Vagina (tissue), 2 donors: ENCODE measurements at regions not wholly inside any gene's neighbourhood (a gene's known extent, or its start where the extent isn't known, plus 50 kb on each side); places are given as distances from the start of the nearest gene placed in this dataset.
"Not testable (repeated sequence)": the region's sequence is repeated elsewhere in the genome, so short reads cannot be mapped to it uniquely, and the experiment has no call there.

Experiments
- DNase-seq, 2 donors: peaks; one replicate each; pipeline ENCODE4 v3.0.0-alpha.2; 2017; ENCODE audit errors: extremely low spot score in 2 of 2
- H3K27ac ChIP-seq: fragments of 200-600 bp; sonication (generic); one replicate; pipeline ENCODE4 v1.5.1; 2019
- H3K27me3 ChIP-seq: fragments of 200-600 bp; sonication (generic); one replicate; pipeline ENCODE4 v1.5.1; 2019
- H3K36me3 ChIP-seq, 2 donors: fragments of 200-600 bp; sonication (generic); one replicate each; pipeline ENCODE4 v1.5.1; 2017 to 2019
- H3K4me1 ChIP-seq: fragments of 200-600 bp; sonication (generic); one replicate; pipeline ENCODE4 v1.5.1; 2019
- H3K4me3 ChIP-seq, 2 donors: fragments of 200-600 bp; sonication (generic); 1 replicate in 1 of 2; 2 replicates in 1 of 2; pipeline ENCODE4 v1.5.1; 2016 to 2019
- H3K9me3 ChIP-seq: fragments of 200-600 bp; sonication (generic); one replicate; pipeline ENCODE4 v1.5.1; 2019
- POLR2A ChIP-seq, 2 donors: fragments of 450-650 bp; IDR thresholded peaks; one replicate each; pipeline ENCODE4 v1.6.1; 2017; ENCODE audit warnings: antibody characterized with exemption in 2 of 2, mild to moderate bottlenecking in 2 of 2, moderate library complexity in 2 of 2
- POLR2AphosphoS5 ChIP-seq, 2 donors: sonication (generic); formaldehyde crosslinking; IDR thresholded peaks; one replicate each; pipeline ENCODE4 v1.9.0; 2017; ENCODE audit warnings: antibody characterized with exemption in 2 of 2, mild to moderate bottlenecking in 2 of 2, low read depth in 1 of 2; ENCODE audit not compliant: insufficient read depth in 1 of 2
- intact Hi-C: fragments of 100-400 bp; cut with DNase I; formaldehyde crosslinking; loops from one replicate; pipeline ENCODE4 v1.15.1; 2023
- TF ChIP-seq, protein P1 (sequence below), 3 experiments: fragments of 450-650 bp in 2 of 3; fragments of 200-600 bp in 1 of 3; sonication (generic) in 1 of 3; IDR thresholded peaks; one replicate each; pipeline ENCODE4 v1.5.1; 2017 to 2019; ENCODE audit warnings: antibody characterized with exemption in 3 of 3, mild to moderate bottlenecking in 2 of 3, moderate library complexity in 2 of 3

DNA sequence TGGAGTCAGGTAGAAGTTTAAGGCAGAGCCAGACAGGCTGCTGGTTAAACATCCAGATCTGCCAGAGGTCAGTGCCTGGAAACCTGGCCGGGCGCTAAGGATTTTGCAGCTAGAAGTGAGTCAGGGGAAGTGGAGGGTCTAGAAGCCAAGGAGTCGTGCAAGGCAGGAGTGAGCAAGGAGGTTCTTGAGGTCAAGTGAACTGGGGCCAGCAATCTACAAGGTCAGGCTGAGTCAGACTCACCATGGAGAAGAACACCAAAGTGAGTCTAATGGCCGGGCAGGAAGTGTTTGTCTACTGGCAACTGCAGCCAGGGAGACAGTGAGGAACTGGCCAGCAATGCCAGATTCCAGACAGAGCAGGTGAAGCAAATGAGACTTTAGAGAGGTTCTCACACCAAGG, 628.2 kb downstream of the ETNK1 start:
- no peak overlapping the region for H3K27ac ChIP-seq
- no peak for DNase-seq
- intact Hi-C loops, result no loop called here
- no peaks in the 10 kb centered on the region for H3K4me1 ChIP-seq
- no peak for TF ChIP-seq POLR2AphosphoS5 (IDR thresholded peaks at IDR 0.05; ENCODE audit: insufficient read depth in 1 of 2, low read depth in 1 of 2)
- TF ChIP-seq, protein P1, sequence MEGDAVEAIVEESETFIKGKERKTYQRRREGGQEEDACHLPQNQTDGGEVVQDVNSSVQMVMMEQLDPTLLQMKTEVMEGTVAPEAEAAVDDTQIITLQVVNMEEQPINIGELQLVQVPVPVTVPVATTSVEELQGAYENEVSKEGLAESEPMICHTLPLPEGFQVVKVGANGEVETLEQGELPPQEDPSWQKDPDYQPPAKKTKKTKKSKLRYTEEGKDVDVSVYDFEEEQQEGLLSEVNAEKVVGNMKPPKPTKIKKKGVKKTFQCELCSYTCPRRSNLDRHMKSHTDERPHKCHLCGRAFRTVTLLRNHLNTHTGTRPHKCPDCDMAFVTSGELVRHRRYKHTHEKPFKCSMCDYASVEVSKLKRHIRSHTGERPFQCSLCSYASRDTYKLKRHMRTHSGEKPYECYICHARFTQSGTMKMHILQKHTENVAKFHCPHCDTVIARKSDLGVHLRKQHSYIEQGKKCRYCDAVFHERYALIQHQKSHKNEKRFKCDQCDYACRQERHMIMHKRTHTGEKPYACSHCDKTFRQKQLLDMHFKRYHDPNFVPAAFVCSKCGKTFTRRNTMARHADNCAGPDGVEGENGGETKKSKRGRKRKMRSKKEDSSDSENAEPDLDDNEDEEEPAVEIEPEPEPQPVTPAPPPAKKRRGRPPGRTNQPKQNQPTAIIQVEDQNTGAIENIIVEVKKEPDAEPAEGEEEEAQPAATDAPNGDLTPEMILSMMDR (IDR thresholded peaks at IDR 0.05), result no peak
- TF ChIP-seq POLR2A (IDR thresholded peaks at IDR 0.05), result no peak
- H3K4me3 ChIP-seq, result no peak overlapping the region
- H3K9me3 ChIP-seq, result no peaks in the 10 kb centered on the region
- H3K36me3 ChIP-seq, result no peaks in the 10 kb centered on the region
- no peaks in the 10 kb centered on the region for H3K27me3 ChIP-seq

- H3K4me1 ChIP-seq, H3K9me3 ChIP-seq, H3K4me3 ChIP-seq, H3K36me3 ChIP-seq, intact Hi-C loops, DNase-seq, H3K27me3 ChIP-seq: not testable (repeated sequence)
- peak overlapping the region; percentile 7 for H3K27ac ChIP-seq
Measured at GRCh38 chr12:23253910-23254309, 628.9 kb downstream of the ETNK1 start.

DNA sequence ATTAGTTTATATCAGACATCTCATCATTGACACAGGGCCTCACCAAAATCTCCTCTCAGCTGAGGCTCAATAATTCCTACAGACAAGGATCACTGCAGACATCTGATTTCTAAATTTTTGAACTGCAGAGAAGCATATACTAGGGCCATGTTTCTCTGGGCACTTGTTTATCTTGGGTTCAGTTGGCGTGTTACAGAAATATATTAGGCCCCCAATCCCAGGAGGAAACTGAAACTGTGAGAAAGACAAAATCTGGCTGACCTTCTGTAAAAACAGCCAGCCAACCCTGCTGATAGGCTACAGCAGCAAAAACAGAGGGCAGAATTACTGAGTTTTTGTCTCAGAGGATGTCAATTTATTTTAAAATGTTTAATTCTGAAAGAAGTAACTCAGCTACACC, 634.6 kb downstream of the ETNK1 start:
- H3K4me1 ChIP-seq, result no peaks in the 10 kb centered on the region
- no peaks in the 10 kb centered on the region for H3K9me3 ChIP-seq
- H3K4me3 ChIP-seq, result no peak overlapping the region
- intact Hi-C loops, result no loop called here
- H3K27me3 ChIP-seq, result no peaks in the 10 kb centered on the region
- TF ChIP-seq POLR2A (IDR thresholded peaks at IDR 0.05), result no peak
- TF ChIP-seq, protein P1 (IDR thresholded peaks at IDR 0.05), result no peak
- TF ChIP-seq POLR2AphosphoS5 (IDR thresholded peaks at IDR 0.05; ENCODE audit: insufficient read depth in 1 of 2, low read depth in 1 of 2), result no peak
- no peak for DNase-seq
- no peaks in the 10 kb centered on the region for H3K36me3 ChIP-seq
- no peak overlapping the region for H3K27ac ChIP-seq

DNA sequence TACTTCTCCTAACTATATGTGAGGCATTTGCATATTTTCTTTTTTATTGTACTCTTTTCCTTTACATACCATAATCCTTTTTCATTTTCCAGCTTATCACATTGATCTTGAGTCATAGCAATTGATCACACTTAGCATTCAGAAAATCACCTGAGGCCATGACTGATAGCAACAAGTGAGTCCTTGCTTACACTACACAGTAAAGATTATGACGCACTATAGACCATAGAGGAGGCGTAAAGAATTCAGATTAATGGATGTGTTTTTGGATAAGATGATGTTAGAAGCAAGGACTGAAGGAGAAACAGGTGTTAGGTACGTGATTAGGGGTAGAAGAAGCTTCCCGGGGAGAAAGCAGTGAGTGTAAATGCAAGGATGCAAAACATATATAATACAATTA, 637.7 kb downstream of the ETNK1 start:
- intact Hi-C loops, result no loop called here
- no peaks in the 10 kb centered on the region for H3K27me3 ChIP-seq

DNA sequence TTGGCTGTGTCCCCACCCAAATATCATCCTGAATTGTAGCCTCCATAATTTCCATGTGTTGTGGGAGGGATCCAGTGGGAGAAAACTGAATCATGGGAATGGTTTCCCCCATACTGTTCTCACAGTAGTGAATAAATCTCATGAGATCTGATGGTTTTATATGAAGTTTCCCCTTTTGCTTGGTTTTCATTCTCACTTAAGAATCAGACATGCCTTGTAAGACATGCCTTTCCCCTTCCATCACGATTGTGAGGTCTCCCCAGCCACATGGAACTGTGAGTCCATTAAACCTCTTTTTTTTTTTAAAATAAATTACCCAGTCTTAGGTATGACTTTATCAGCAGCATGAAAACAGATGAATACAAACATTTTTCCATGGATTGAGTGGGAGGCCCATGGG, 652.9 kb downstream of the ETNK1 start:
- no peak for DNase-seq
- TF ChIP-seq POLR2AphosphoS5 (IDR thresholded peaks at IDR 0.05; ENCODE audit: insufficient read depth in 1 of 2, low read depth in 1 of 2) (no peak), POLR2A (IDR thresholded peaks at IDR 0.05) (no peak)
- TF ChIP-seq, protein P1 (IDR thresholded peaks at IDR 0.05), result no peak
- H3K36me3 ChIP-seq, result no peaks in the 10 kb centered on the region
- intact Hi-C loops, result no loop called here
- no peaks in the 10 kb centered on the region for H3K27me3 ChIP-seq
- H3K27ac ChIP-seq, result no peak overlapping the region
- no peaks in the 10 kb centered on the region for H3K4me1 ChIP-seq
- no peak overlapping the region for H3K4me3 ChIP-seq
- no peaks in the 10 kb centered on the region for H3K9me3 ChIP-seq

More for the DNA sequence above, 637.7 kb downstream of the ETNK1 start:
- Histone ChIP-seq H3K27ac (no peak overlapping the region), H3K4me3 (no peak overlapping the region), H3K9me3 (no peaks in the 10 kb centered on the region), H3K36me3 (no peaks in the 10 kb centered on the region), H3K4me1 (no peaks in the 10 kb centered on the region)
- TF ChIP-seq POLR2AphosphoS5 (IDR thresholded peaks at IDR 0.05; ENCODE audit: insufficient read depth in 1 of 2, low read depth in 1 of 2) (no peak), POLR2A (IDR thresholded peaks at IDR 0.05) (no peak)
- TF ChIP-seq, protein P1 (IDR thresholded peaks at IDR 0.05), result no peak
- no peak for DNase-seq

- H3K27ac ChIP-seq, result no peak overlapping the region
- H3K9me3 ChIP-seq, result no peaks in the 10 kb centered on the region
- no peak overlapping the region for H3K4me3 ChIP-seq
- TF ChIP-seq POLR2AphosphoS5 (IDR thresholded peaks at IDR 0.05; ENCODE audit: insufficient read depth in 1 of 2, low read depth in 1 of 2) (no peak), POLR2A (IDR thresholded peaks at IDR 0.05) (no peak)
- H3K27me3 ChIP-seq, result no peaks in the 10 kb centered on the region
- DNase-seq, result no peak
- intact Hi-C loops, result no loop called here
- no peaks in the 10 kb centered on the region for H3K4me1 ChIP-seq
- no peaks in the 10 kb centered on the region for H3K36me3 ChIP-seq
Measured at GRCh38 chr12:23281295-23281694, 656.3 kb downstream of the ETNK1 start.
